PC-3 (cell line): ENCODE measurements at regions not wholly inside any gene's neighbourhood (a gene's known extent, or its start where the extent isn't known, plus 50 kb on each side); places are given as distances from the start of the nearest gene placed in this dataset.

ENCODE experiments used
- ATAC-seq: fragments of 200-7000 bp; cut with Tn5 transposase; 2 replicates; pipeline ENCODE4 v1.9.1; 2020; ENCODE audit warnings: mild to moderate bottlenecking, moderate library complexity
- BruUV-seq: library from RNA; stranded (reverse); fragments of 400-500 nt; replicated peaks from 2 replicates; lab custom pipeline; 2021; lab: Mats Ljungman, UMichigan
- CTCF ChIA-PET: fragments of 300-600 bp; sonication (Branson Sonifier 250); formaldehyde crosslinking; loops from one replicate; lab custom pipeline; 2022; ENCODE audit warnings: antibody characterized with exemption; lab: Charles Lee
- POLR2A ChIA-PET: fragments of 300-600 bp; sonication (Branson Sonifier 250); formaldehyde crosslinking; loops from one replicate; lab custom pipeline; 2022; ENCODE audit warnings: antibody characterized with exemption; ENCODE audit not compliant: unreplicated experiment; lab: Charles Lee
- DNase-seq: peaks from one replicate; pipeline ENCODE4 v3.0.0-alpha.2; 2015
- H2AFZ ChIP-seq: fragments of 300-600 bp; sonication (generic); 2 replicates; pipeline ENCODE4 v1.6.0; 2016; ENCODE audit warnings: antibody characterized with exemption, low read length
- H3F3A ChIP-seq: fragments of 300-600 bp; sonication (generic); one replicate; pipeline ENCODE4 v1.6.0; 2017; ENCODE audit warnings: antibody characterized with exemption, low read length, control low read depth, mild to moderate bottlenecking; ENCODE audit not compliant: unreplicated experiment
- H3K27ac ChIP-seq: fragments of 300-600 bp; sonication (generic); 2 replicates; pipeline ENCODE4 v1.5.1; 2016; ENCODE audit warnings: mild to moderate bottlenecking, low read length
- H3K27me3 ChIP-seq: fragments of 300-600 bp; sonication (generic); 2 replicates; pipeline ENCODE4 v1.6.1; 2016; ENCODE audit warnings: low read length, mixed read lengths
- H3K36me3 ChIP-seq: fragments of 300-600 bp; sonication (generic); 2 replicates; pipeline ENCODE4 v1.6.1; 2016; ENCODE audit warnings: low read depth, mixed run types, low read length, mixed read lengths
- H3K4me1 ChIP-seq: fragments of 300-600 bp; sonication (generic); 2 replicates; pipeline ENCODE4 v1.5.1; 2016; ENCODE audit warnings: low read length; ENCODE audit not compliant: insufficient read depth
- H3K4me2 ChIP-seq: fragments of 300-600 bp; sonication (generic); 2 replicates; pipeline ENCODE4 v1.6.0; 2016; ENCODE audit warnings: low read length
- H3K4me3 ChIP-seq: fragments of 300-600 bp; sonication (generic); 2 replicates; pipeline ENCODE4 v1.5.1; 2016; ENCODE audit warnings: mild to moderate bottlenecking, low read length, mixed read lengths
- H3K79me2 ChIP-seq: fragments of 300-600 bp; sonication (generic); 2 replicates; pipeline ENCODE4 v1.6.1; 2017; ENCODE audit warnings: low read length, mixed read lengths
- H3K9ac ChIP-seq: fragments of 300-600 bp; sonication (generic); 2 replicates; pipeline ENCODE4 v1.6.0; 2016; ENCODE audit warnings: mild to moderate bottlenecking, low read length
- H3K9me2 ChIP-seq: fragments of 300-600 bp; sonication (generic); replicated peaks from 2 replicates; pipeline ENCODE4 v1.6.1; 2016; ENCODE audit warnings: mixed run types, low read length, mixed read lengths
- H3K9me3 ChIP-seq: fragments of 300-600 bp; sonication (generic); 2 replicates; pipeline ENCODE4 v1.6.1; 2016; ENCODE audit warnings: low read length, mixed read lengths
- H4K20me1 ChIP-seq: fragments of 300-600 bp; sonication (generic); 2 replicates; pipeline ENCODE4 v1.6.1; 2016; ENCODE audit warnings: low read length, mixed read lengths
- CTCF ChIP-seq: fragments of 300-600 bp; sonication (generic); conservative IDR thresholded peaks from 2 replicates; pipeline ENCODE4 v1.5.1; 2017; ENCODE audit warnings: antibody characterized with exemption, low read depth, mild to moderate bottlenecking, low read length
- EZH2 ChIP-seq: fragments of 300-600 bp; sonication (generic); IDR thresholded peaks from one replicate; pipeline ENCODE4 v1.6.1; 2017; ENCODE audit warnings: antibody characterized with exemption, mild to moderate bottlenecking, low read length; ENCODE audit not compliant: unreplicated experiment
- EZH2phosphoT487 ChIP-seq: fragments of 300-600 bp; sonication (generic); IDR thresholded peaks from 2 replicates; pipeline ENCODE4 v1.6.1; 2018; ENCODE audit warnings: mild to moderate bottlenecking, antibody characterized with exemption, low read length, borderline replicate concordance
- intact Hi-C: fragments of 100-400 bp; cut with micrococcal nuclease; formaldehyde crosslinking; loops from 2 replicates; pipeline ENCODE4 v1.9.0; 2023

- no peak overlapping the region for H3K4me2 ChIP-seq
- no peak overlapping the region for H3K27ac ChIP-seq
- intact Hi-C loops: no loop called here
- ChIA-PET CTCF (no interaction called here), POLR2A (no interaction called here)
- H3F3A ChIP-seq: no peaks in the 10 kb centered on the region
- H3K27me3 ChIP-seq: peaks cover 38% of the 10 kb centered on the region
- BruUV-seq: no TSS peak
- TF ChIP-seq EZH2: no peak
- TF ChIP-seq CTCF: no peak
- no peak for TF ChIP-seq EZH2phosphoT487
- DNase-seq (no peak), ATAC-seq (no peak)
- H3K79me2 ChIP-seq: no peaks in the 10 kb centered on the region
- H3K36me3 ChIP-seq: no peaks in the 10 kb centered on the region
- H3K4me3 ChIP-seq: no peak overlapping the region
- no peak overlapping the region for H3K9ac ChIP-seq
- H3K9me3 ChIP-seq: no peaks in the 10 kb centered on the region
- no peaks in the 10 kb centered on the region for H3K4me1 ChIP-seq
- no peaks in the 10 kb centered on the region for H3K9me2 ChIP-seq
- H4K20me1 ChIP-seq: no peaks in the 10 kb centered on the region
- no peak overlapping the region for H2AFZ ChIP-seq
Measured at GRCh38 chrX:23271026-23271425, 63.6 kb upstream of the PTCHD1 start.

- no TSS peak for BruUV-seq
- peaks cover 10% of the 10 kb centered on the region; the same call in 1 of the 2 replicates for H3K27me3 ChIP-seq
- no peaks in the 10 kb centered on the region for H3K9me2 ChIP-seq
- intact Hi-C loops: no loop called here
- H3K9me3 ChIP-seq: no peaks in the 10 kb centered on the region
- ChIA-PET CTCF (no interaction called here), POLR2A (no interaction called here)
- H3K4me3 ChIP-seq: no peak overlapping the region
- no peaks in the 10 kb centered on the region for H4K20me1 ChIP-seq
- no peak overlapping the region for H3K27ac ChIP-seq
- DNase-seq (no peak), ATAC-seq (no peak)
- H3K79me2 ChIP-seq: no peaks in the 10 kb centered on the region
- H2AFZ ChIP-seq: no peak overlapping the region
- no peak overlapping the region for H3K9ac ChIP-seq
- no peaks in the 10 kb centered on the region for H3K36me3 ChIP-seq
- no peak overlapping the region for H3K4me2 ChIP-seq
- H3K4me1 ChIP-seq: no peaks in the 10 kb centered on the region
- TF ChIP-seq CTCF: no peak
- no peak for TF ChIP-seq EZH2
- TF ChIP-seq EZH2phosphoT487: no peak
- H3F3A ChIP-seq: no peaks in the 10 kb centered on the region
Measured at GRCh38 chrX:23276475-23276874, 58.2 kb upstream of the PTCHD1 start.
